RCC 7860 (cell line): ENCODE measurements at regions not wholly inside any gene's neighbourhood (a gene's known extent, or its start where the extent isn't known, plus 50 kb on each side); places are given as distances from the start of the nearest gene placed in this dataset.

Experiments used
- DNase-seq: peaks from one replicate; pipeline ENCODE4 v3.0.0-alpha.2; 2015; ENCODE audit warnings: low spot score
- FAIRE-seq: peaks from 2 replicates; lab custom pipeline; 2012; peaks lifted over from hg19 to GRCh38; lab: Jason Lieb, UNC

- no peak for DNase-seq
These were observed 838.5 kb downstream of the USP25 start for GRCh38 chr21:16568244-16568643.

GRCh38 chr21:16568661-16569060, 838.9 kb downstream of the USP25 start:
- no peak for FAIRE-seq
- DNase-seq, result no peak

More at GRCh38 chr21:16568244-16568643, 838.5 kb downstream of the USP25 start:
- no peak for FAIRE-seq

GRCh38 chr21:16569679-16570078, 839.9 kb downstream of the USP25 start:
- FAIRE-seq, result no peak
- DNase-seq, result no peak

- no peak for FAIRE-seq
- no peak for DNase-seq
These were observed 840.4 kb downstream of the USP25 start for GRCh38 chr21:16570171-16570570.

GRCh38 chr21:16570856-16571255, 841.1 kb downstream of the USP25 start:
- FAIRE-seq (no peak), DNase-seq (no peak)

- FAIRE-seq (no peak), DNase-seq (no peak)
These were observed 841.8 kb downstream of the USP25 start for GRCh38 chr21:16571594-16571993.

- no peak for FAIRE-seq
- no peak for DNase-seq
These were observed 842.2 kb downstream of the USP25 start for GRCh38 chr21:16572032-16572431.

GRCh38 chr21:16573578-16573977, 843.8 kb downstream of the USP25 start:
- FAIRE-seq (no peak), DNase-seq (no peak)

GRCh38 chr21:16577975-16578374, 848.2 kb downstream of the USP25 start:
- no peak for FAIRE-seq
- DNase-seq, result no peak

GRCh38 chr21:16578912-16579311, 849.1 kb downstream of the USP25 start:
- FAIRE-seq (no peak), DNase-seq (no peak)

GRCh38 chr21:16579538-16579937, 849.8 kb downstream of the USP25 start:
- no peak for FAIRE-seq
- no peak for DNase-seq

GRCh38 chr21:16580661-16581060, 850.9 kb downstream of the USP25 start:
- no peak for DNase-seq
- FAIRE-seq, result no peak

GRCh38 chr21:16583556-16583955, 853.8 kb downstream of the USP25 start:
- no peak for DNase-seq

GRCh38 chr21:16584756-16585155, 855.0 kb downstream of the USP25 start:
- no peak for DNase-seq

More at GRCh38 chr21:16583556-16583955, 853.8 kb downstream of the USP25 start:
- FAIRE-seq, result no peak

GRCh38 chr21:16585896-16586295, 856.1 kb downstream of the USP25 start:
- no peak for FAIRE-seq
- DNase-seq, result no peak

More at GRCh38 chr21:16584756-16585155, 855.0 kb downstream of the USP25 start:
- FAIRE-seq, result no peak

GRCh38 chr21:16587141-16587581, 857.4 kb downstream of the USP25 start:
- FAIRE-seq, result no peak
- no peak for DNase-seq

- DNase-seq, result no peak
- peak; percentile 30 for FAIRE-seq
These were observed 858.0 kb downstream of the USP25 start for GRCh38 chr21:16587681-16588375.

- FAIRE-seq, result peak; percentile 41
These were observed 858.7 kb downstream of the USP25 start for GRCh38 chr21:16588433-16588860.

GRCh38 chr21:16589006-16589898, 859.5 kb downstream of the USP25 start:
- DNase-seq, result no peak
- FAIRE-seq, result no peak

More at GRCh38 chr21:16588433-16588860, 858.7 kb downstream of the USP25 start:
- peak; percentile 61 for DNase-seq

GRCh38 chr21:16590186-16590585, 860.4 kb downstream of the USP25 start:
- no peak for DNase-seq
- no peak for FAIRE-seq

- no peak for FAIRE-seq
These were observed 861.0 kb downstream of the USP25 start for GRCh38 chr21:16590641-16591292.

More at GRCh38 chr21:16590641-16591292, 861.0 kb downstream of the USP25 start:
- no peak for DNase-seq
